ENCODE measurements at regions not wholly inside any gene's neighbourhood (a gene's known extent, or its start where the extent isn't known, plus 50 kb on each side); places are given as distances from the start of the nearest gene placed in this dataset.

- TF ChIP-seq CTCF (IDR thresholded peaks at IDR 0.05; ENCODE audit: insufficient read depth, low read length, poor library complexity, severe bottlenecking) (no peak), EZH2phosphoT487 (conservative IDR thresholded peaks at IDR 0.05; ENCODE audit: low read length) (no peak)
Observed at GRCh38 chr13:50334115-50334778, 319.0 kb downstream of the KCNRG start.

Measured in SU-DHL-6 (cell line).